Caco-2 (cell line): ENCODE measurements at regions not wholly inside any gene's neighbourhood (a gene's known extent, or its start where the extent isn't known, plus 50 kb on each side); places are given as distances from the start of the nearest gene placed in this dataset.

Experiments
- BruUV-seq: library from RNA; stranded (reverse); fragments of 400-500 nt; replicated peaks from 2 replicates; lab custom pipeline; 2021; lab: Mats Ljungman, UMichigan
- CTCF ChIA-PET: fragments of 300-600 bp; sonication (Branson Sonifier 250); formaldehyde crosslinking; loops from one replicate; lab custom pipeline; 2022; ENCODE audit warnings: antibody characterized with exemption; lab: Charles Lee
- POLR2A ChIA-PET: fragments of 300-600 bp; sonication (Branson Sonifier 250); formaldehyde crosslinking; loops from one replicate; lab custom pipeline; 2022; ENCODE audit warnings: antibody characterized with exemption; lab: Charles Lee
- DNase-seq, 2 experiments: peaks; one replicate each; pipeline versions ENCODE4 v3.0.0 to v3.0.0-alpha.2; 2020 to 2022
- H3K27me3 ChIP-seq: replicated peaks from 2 replicates; pipeline ENCODE4 v1.6.0; 2011; ENCODE audit warnings: low read length; ENCODE audit not compliant: control insufficient read depth, insufficient read depth
- H3K36me3 ChIP-seq: 2 replicates; pipeline ENCODE4 v1.5.1; 2011; ENCODE audit warnings: low read length; ENCODE audit not compliant: control insufficient read depth, insufficient read depth
- H3K4me1 ChIP-seq: fragments of 250-450 bp; sonication (Bioruptor Pico); 2 replicates; pipeline ENCODE4 v1.5.1; 2020; ENCODE audit warnings: mild to moderate bottlenecking
- H3K4me3 ChIP-seq: 2 replicates; pipeline ENCODE4 v1.5.1; 2011; ENCODE audit warnings: low read depth, mild to moderate bottlenecking, control low read depth, low read length
- H3K9me3 ChIP-seq: fragments of 250-450 bp; sonication (Bioruptor Pico); 2 replicates; pipeline ENCODE4 v1.5.1; 2020; ENCODE audit warnings: mild to moderate bottlenecking, moderate library complexity
- H3K27ac Mint-ChIP-seq: one replicate; pipeline ENCODE4 v1.8.0; 2022; ENCODE audit warnings: mixed read lengths; ENCODE audit not compliant: unreplicated experiment
- H3K27me3 Mint-ChIP-seq: one replicate; pipeline ENCODE4 v1.8.0; 2022; ENCODE audit warnings: mixed read lengths; ENCODE audit not compliant: insufficient read depth, unreplicated experiment
- H3K36me3 Mint-ChIP-seq: one replicate; pipeline ENCODE4 v1.8.0; 2022; ENCODE audit warnings: mild to moderate bottlenecking, mixed read lengths; ENCODE audit not compliant: insufficient read depth, unreplicated experiment
- H3K4me1 Mint-ChIP-seq: one replicate; pipeline ENCODE4 v1.8.0; 2022; ENCODE audit warnings: low read depth, mixed read lengths; ENCODE audit not compliant: unreplicated experiment
- H3K4me3 Mint-ChIP-seq: one replicate; pipeline ENCODE4 v1.8.0; 2022; ENCODE audit warnings: mild to moderate bottlenecking, moderate library complexity, mixed read lengths; ENCODE audit not compliant: unreplicated experiment
- H3K9me3 Mint-ChIP-seq: one replicate; pipeline ENCODE4 v1.8.0; 2022; ENCODE audit warnings: mixed read lengths; ENCODE audit not compliant: unreplicated experiment
- intact Hi-C: fragments of 100-400 bp; cut with micrococcal nuclease; formaldehyde crosslinking; loops from one replicate; pipeline ENCODE4 v1.10.0; 2022; ENCODE audit not compliant: unreplicated experiment
- TF ChIP-seq, protein P1 (sequence below), 2 experiments: fragments of 200-600 bp in 1 of 2; IDR thresholded peaks; 1 replicate in 1 of 2; 2 replicates in 1 of 2; pipeline versions ENCODE4 v1.5.1 to v1.8.0; 2011 to 2022; ENCODE audit warnings: antibody characterized with exemption in 1 of 2, control low read depth in 1 of 2, inconsistent platforms in 1 of 2, low read depth in 1 of 2, low read length in 1 of 2, mild to moderate bottlenecking in 1 of 2, moderate library complexity in 1 of 2; ENCODE audit not compliant: insufficient read depth in 1 of 2, severe bottlenecking in 1 of 2, unreplicated experiment in 1 of 2

DNA sequence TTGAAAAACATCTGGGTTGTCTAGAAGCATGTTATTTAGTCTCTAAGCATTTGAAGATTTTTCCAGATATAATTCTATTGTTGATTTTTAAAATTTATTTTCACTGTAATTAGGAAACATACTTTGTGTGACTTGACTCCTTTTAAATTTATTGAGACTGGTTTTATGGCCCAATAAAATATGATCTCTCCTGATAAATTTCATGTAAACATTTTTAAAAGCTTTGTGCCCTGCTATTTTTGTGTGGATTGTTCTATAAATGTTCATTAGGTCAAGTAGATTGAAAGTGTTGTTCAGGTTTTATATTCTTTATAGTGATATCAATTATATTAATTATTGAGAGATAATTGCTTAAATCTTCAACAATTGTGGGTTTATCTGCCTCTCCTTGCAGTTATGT, 105.4 kb downstream of the RFX6 start:
- Histone ChIP-seq H3K4me3 (no peak overlapping the region), H3K9me3 (peaks cover 4% of the 10 kb centered on the region; the same call in 1 of the 2 replicates), H3K4me1 (no peaks in the 10 kb centered on the region), H3K27me3 (no peaks in the 10 kb centered on the region), H3K36me3 (no peaks in the 10 kb centered on the region)
- intact Hi-C loops = no loop called here
- no TSS peak for BruUV-seq
- Mint-ChIP-seq H3K27me3 (peaks cover 4% of the 10 kb centered on the region), H3K4me3 (no peak overlapping the region), H3K27ac (no peak overlapping the region), H3K4me1 (no peaks in the 10 kb centered on the region), H3K9me3 (peaks cover 19% of the 10 kb centered on the region), H3K36me3 (no peaks in the 10 kb centered on the region)
- TF ChIP-seq, protein P1, sequence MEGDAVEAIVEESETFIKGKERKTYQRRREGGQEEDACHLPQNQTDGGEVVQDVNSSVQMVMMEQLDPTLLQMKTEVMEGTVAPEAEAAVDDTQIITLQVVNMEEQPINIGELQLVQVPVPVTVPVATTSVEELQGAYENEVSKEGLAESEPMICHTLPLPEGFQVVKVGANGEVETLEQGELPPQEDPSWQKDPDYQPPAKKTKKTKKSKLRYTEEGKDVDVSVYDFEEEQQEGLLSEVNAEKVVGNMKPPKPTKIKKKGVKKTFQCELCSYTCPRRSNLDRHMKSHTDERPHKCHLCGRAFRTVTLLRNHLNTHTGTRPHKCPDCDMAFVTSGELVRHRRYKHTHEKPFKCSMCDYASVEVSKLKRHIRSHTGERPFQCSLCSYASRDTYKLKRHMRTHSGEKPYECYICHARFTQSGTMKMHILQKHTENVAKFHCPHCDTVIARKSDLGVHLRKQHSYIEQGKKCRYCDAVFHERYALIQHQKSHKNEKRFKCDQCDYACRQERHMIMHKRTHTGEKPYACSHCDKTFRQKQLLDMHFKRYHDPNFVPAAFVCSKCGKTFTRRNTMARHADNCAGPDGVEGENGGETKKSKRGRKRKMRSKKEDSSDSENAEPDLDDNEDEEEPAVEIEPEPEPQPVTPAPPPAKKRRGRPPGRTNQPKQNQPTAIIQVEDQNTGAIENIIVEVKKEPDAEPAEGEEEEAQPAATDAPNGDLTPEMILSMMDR (IDR thresholded peaks at IDR 0.05; ENCODE audit: insufficient read depth in 1 of 2, low read depth in 1 of 2, low read length in 1 of 2, severe bottlenecking in 1 of 2, unreplicated experiment in 1 of 2) = no peak
- ChIA-PET POLR2A (no interaction called here), CTCF (no interaction called here)
- DNase-seq = no peak

DNA sequence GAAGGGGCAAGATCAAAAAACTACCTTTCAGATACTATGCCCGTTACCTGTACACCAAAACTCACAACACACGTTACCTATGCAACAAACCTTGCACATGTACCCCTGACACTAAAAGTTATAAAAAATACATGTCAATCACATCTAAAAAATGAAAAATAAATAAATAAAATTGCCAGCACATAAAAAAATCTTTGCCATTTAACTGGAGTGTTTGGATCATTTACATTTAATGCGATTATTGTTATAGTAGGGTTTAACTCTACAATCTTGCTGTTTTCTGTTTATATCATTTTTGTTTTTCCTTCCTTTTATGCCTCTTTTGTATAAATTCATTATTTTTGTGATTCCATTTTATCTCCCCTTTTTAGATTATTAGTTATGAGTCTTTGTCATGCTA, 106.3 kb downstream of the RFX6 start:
- intact Hi-C loops = no loop called here

DNA sequence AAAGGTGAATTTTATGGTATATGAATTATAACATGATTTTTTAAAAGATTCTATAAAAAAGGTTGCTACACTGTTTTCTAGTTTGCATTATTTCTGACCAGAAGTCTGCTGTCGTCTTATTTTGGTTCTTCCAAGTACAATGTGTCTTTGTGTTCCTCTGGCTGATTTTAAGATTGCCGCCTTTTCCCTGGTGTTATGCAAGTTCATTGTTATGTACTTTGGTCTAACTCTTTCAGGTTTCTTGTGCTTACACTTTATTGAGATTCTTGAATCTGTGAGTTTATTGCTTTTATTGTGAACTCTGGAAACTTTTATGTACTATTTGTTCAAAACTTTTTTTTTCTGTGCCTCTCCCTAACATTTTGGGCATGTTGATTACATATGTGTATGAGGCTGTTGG, 109.8 kb downstream of the RFX6 start:
- POLR2A ChIA-PET = no interaction called here
- Mint-ChIP-seq H3K27me3 (no peaks in the 10 kb centered on the region), H3K4me3 (no peak overlapping the region), H3K4me1 (no peaks in the 10 kb centered on the region), H3K9me3 (peaks cover 19% of the 10 kb centered on the region), H3K27ac (no peak overlapping the region), H3K36me3 (no peaks in the 10 kb centered on the region)
- Histone ChIP-seq H3K27me3 (no peaks in the 10 kb centered on the region), H3K4me3 (no peak overlapping the region), H3K9me3 (peaks cover 4% of the 10 kb centered on the region; the same call in 1 of the 2 replicates), H3K36me3 (no peaks in the 10 kb centered on the region), H3K4me1 (no peaks in the 10 kb centered on the region)
- BruUV-seq = no TSS peak
- TF ChIP-seq, protein P1 (IDR thresholded peaks at IDR 0.05; ENCODE audit: insufficient read depth in 1 of 2, low read depth in 1 of 2, low read length in 1 of 2, severe bottlenecking in 1 of 2, unreplicated experiment in 1 of 2) = no peak
- intact Hi-C loops = no loop called here
- DNase-seq = no peak
- CTCF ChIA-PET = no interaction called here

More for the DNA sequence above, 106.3 kb downstream of the RFX6 start:
- Mint-ChIP-seq H3K4me3 (no peak overlapping the region), H3K27me3 (peaks cover 4% of the 10 kb centered on the region), H3K4me1 (no peaks in the 10 kb centered on the region), H3K9me3 (peaks cover 19% of the 10 kb centered on the region), H3K36me3 (no peaks in the 10 kb centered on the region), H3K27ac (no peak overlapping the region)
- ChIA-PET POLR2A (no interaction called here), CTCF (no interaction called here)
- H3K27me3 ChIP-seq = no peaks in the 10 kb centered on the region
- no TSS peak for BruUV-seq
- DNase-seq = no peak
- H3K9me3 ChIP-seq = peaks cover 4% of the 10 kb centered on the region; the same call in 1 of the 2 replicates
- H3K4me3 ChIP-seq = no peak overlapping the region
- no peaks in the 10 kb centered on the region for H3K36me3 ChIP-seq
- no peaks in the 10 kb centered on the region for H3K4me1 ChIP-seq
- TF ChIP-seq, protein P1 (IDR thresholded peaks at IDR 0.05; ENCODE audit: insufficient read depth in 1 of 2, low read depth in 1 of 2, low read length in 1 of 2, severe bottlenecking in 1 of 2, unreplicated experiment in 1 of 2) = no peak
